Liver (tissue), 8 donors: ENCODE measurements at regions not wholly inside any gene's neighbourhood (a gene's known extent, or its start where the extent isn't known, plus 50 kb on each side); places are given as distances from the start of the nearest gene placed in this dataset.

Experiments used
- DNase-seq: peaks from one replicate; pipeline ENCODE4 v3.0.0-alpha.2; 2017; ENCODE audit warnings: low spot score
- H3K27ac ChIP-seq, 2 donors: one replicate each; pipeline ENCODE4 v1.7.0; 2013; ENCODE audit warnings: inconsistent platforms in 2 of 2, low read length in 2 of 2, control low read depth in 1 of 2, low read depth in 1 of 2, mild to moderate bottlenecking in 1 of 2
- H3K27me3 ChIP-seq, 4 donors: one replicate each; pipeline versions ENCODE4 v1.6.1 to v1.7.0; 2013; ENCODE audit warnings: low read length in 3 of 4, inconsistent platforms in 1 of 4, mild to moderate bottlenecking in 1 of 4, moderate library complexity in 1 of 4; ENCODE audit not compliant: control insufficient read depth in 4 of 4, insufficient read depth in 4 of 4
- H3K36me3 ChIP-seq, 4 donors: one replicate each; pipeline versions ENCODE4 v1.6.1 to v1.7.0; 2013; ENCODE audit warnings: low read length in 3 of 4, mild to moderate bottlenecking in 3 of 4, low read depth in 1 of 4, moderate library complexity in 1 of 4; ENCODE audit not compliant: control insufficient read depth in 4 of 4, insufficient read depth in 3 of 4
- H3K4me1 ChIP-seq, 4 donors: one replicate each; pipeline versions ENCODE4 v1.6.1 to v1.7.0; 2013; ENCODE audit warnings: low read length in 3 of 4, mild to moderate bottlenecking in 3 of 4, moderate library complexity in 1 of 4; ENCODE audit not compliant: control insufficient read depth in 4 of 4, insufficient read depth in 4 of 4
- H3K4me3 ChIP-seq, 3 donors: one replicate each; pipeline versions ENCODE4 v1.6.1 to v1.7.0; 2013; ENCODE audit warnings: low read length in 3 of 3, control low read depth in 1 of 3, low read depth in 1 of 3, mild to moderate bottlenecking in 1 of 3
- H3K9ac ChIP-seq, 2 donors: one replicate each; pipeline ENCODE4 v1.7.0; 2013; ENCODE audit warnings: low read length in 2 of 2, mild to moderate bottlenecking in 2 of 2, moderate library complexity in 2 of 2, control low read depth in 1 of 2, low read depth in 1 of 2
- H3K9me3 ChIP-seq, 4 donors: one replicate each; pipeline versions ENCODE4 v1.6.1 to v1.7.0; 2013; ENCODE audit warnings: low read length in 3 of 4; ENCODE audit not compliant: control insufficient read depth in 4 of 4
- EGR1 ChIP-seq, 2 donors: IDR thresholded peaks; 2 replicates each; pipeline ENCODE4 v1.6.1; 2016 to 2018; ENCODE audit warnings: antibody characterized with exemption in 2 of 2, low read depth in 2 of 2
- FOXA1 ChIP-seq: IDR thresholded peaks from 2 replicates; pipeline ENCODE4 v1.6.1; 2016; ENCODE audit warnings: antibody characterized with exemption
- FOXA2 ChIP-seq: IDR thresholded peaks from 2 replicates; pipeline ENCODE4 v1.6.1; 2016; ENCODE audit warnings: antibody characterized with exemption
- GABPA ChIP-seq, 2 donors: IDR thresholded peaks in 1 of 2; conservative IDR thresholded peaks in 1 of 2; 2 replicates each; pipeline ENCODE4 v1.6.1; 2016; ENCODE audit warnings: antibody characterized with exemption in 2 of 2, mild to moderate bottlenecking in 1 of 2, moderate library complexity in 1 of 2
- HNF4A ChIP-seq, 2 donors: conservative IDR thresholded peaks; 2 replicates each; pipeline ENCODE4 v1.6.1; 2016; ENCODE audit warnings: antibody characterized with exemption in 2 of 2, mild to moderate bottlenecking in 2 of 2
- HNF4G ChIP-seq: IDR thresholded peaks from 2 replicates; pipeline ENCODE4 v1.6.1; 2016; ENCODE audit warnings: antibody characterized with exemption
- JUND ChIP-seq, 2 donors: IDR thresholded peaks; 2 replicates each; pipeline ENCODE4 v1.6.1; 2016; ENCODE audit warnings: antibody characterized with exemption in 2 of 2
- NR2F2 ChIP-seq: IDR thresholded peaks from 2 replicates; pipeline ENCODE4 v1.6.1; 2016; ENCODE audit warnings: antibody characterized with exemption
- RAD21 ChIP-seq, 2 donors: IDR thresholded peaks; 2 replicates each; pipeline ENCODE4 v1.6.1; 2016; ENCODE audit warnings: antibody characterized with exemption in 2 of 2, mild to moderate bottlenecking in 2 of 2
- RXRA ChIP-seq, 2 donors: IDR thresholded peaks; 2 replicates each; pipeline ENCODE4 v1.6.1; 2017 to 2018; ENCODE audit warnings: antibody characterized with exemption in 2 of 2, mild to moderate bottlenecking in 1 of 2
- SP1 ChIP-seq: IDR thresholded peaks from 2 replicates; pipeline ENCODE4 v1.6.1; 2018; ENCODE audit warnings: antibody characterized with exemption, mild to moderate bottlenecking
- TAF1 ChIP-seq: conservative IDR thresholded peaks from 2 replicates; pipeline ENCODE4 v1.6.1; 2016; ENCODE audit warnings: antibody characterized with exemption, mild to moderate bottlenecking
- YY1 ChIP-seq: IDR thresholded peaks from 2 replicates; pipeline ENCODE4 v1.6.1; 2016; ENCODE audit warnings: antibody characterized with exemption, mild to moderate bottlenecking
- WGBS: extraction: QIAGEN DNeasy Blood & Tissue Kit; methylation state at CpG from one replicate; pipeline ENCODE4 v1.1.7; 2013; 5-methylcytosine and 5-hydroxymethylcytosine counted together
- TF ChIP-seq, protein P1 (sequence below): IDR thresholded peaks from 2 replicates; pipeline ENCODE4 v1.6.1; 2016; ENCODE audit warnings: antibody characterized with exemption, mild to moderate bottlenecking
- TF ChIP-seq, protein P2 (sequence below): IDR thresholded peaks from 2 replicates; pipeline ENCODE4 v1.6.1; 2016; ENCODE audit warnings: antibody characterized with exemption
- TF ChIP-seq, protein P3 (sequence below): fragments of 150-350 bp; IDR thresholded peaks from 2 replicates; pipeline ENCODE4 v1.5.1; 2017; ENCODE audit warnings: improper control_type of control experiment, low read depth, low read length; ENCODE audit not compliant: missing input control
- TF ChIP-seq, protein P4 (sequence below): IDR thresholded peaks from 2 replicates; pipeline ENCODE4 v1.6.1; 2016; ENCODE audit warnings: antibody characterized with exemption
- donor health status: healthy.
- donor health status: healthy.
- donor health status: healthy.
- donor health status: healthy.
- donor health status: healthy.

DNA sequence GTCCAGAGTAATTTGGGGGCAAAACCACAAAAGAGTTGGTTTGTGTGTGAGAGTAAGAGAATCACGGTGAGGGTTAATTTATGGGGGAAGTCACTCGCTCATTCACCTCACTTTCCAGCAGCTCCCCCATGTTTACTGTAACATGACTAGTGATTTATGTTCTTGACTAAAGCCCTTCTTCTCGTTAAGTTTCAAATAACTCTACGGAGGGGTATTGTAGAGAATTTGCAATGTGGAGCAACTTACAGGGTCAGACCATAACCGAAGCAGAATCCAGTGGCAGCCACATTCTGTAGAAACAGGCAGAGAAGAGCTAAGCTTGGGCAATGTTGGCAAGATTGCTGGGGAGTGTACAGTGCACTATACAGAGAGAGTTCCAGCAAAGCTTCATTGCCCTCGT, 760.6 kb downstream of the IRX1 start:
- Histone ChIP-seq H3K4me3 (no peak overlapping the region), H3K9ac (no peak overlapping the region), H3K9me3 (no peaks in the 10 kb centered on the region), H3K27ac (no peak overlapping the region), H3K4me1 (no peaks in the 10 kb centered on the region), H3K36me3 (no peaks in the 10 kb centered on the region), H3K27me3 (no peaks in the 10 kb centered on the region)
- no peak for DNase-seq
- TF ChIP-seq TAF1 (no peak), HNF4G (no peak), EGR1 (IDR thresholded peaks at IDR 0.05; ENCODE audit: low read depth in 2 of 2) (no peak), GABPA (IDR thresholded peaks at IDR 0.05 in 1 of 2, conservative IDR thresholded peaks at IDR 0.05 in 1 of 2) (no peak), RAD21 (IDR thresholded peaks at IDR 0.05) (no peak), NR2F2 (no peak), FOXA1 (no peak), HNF4A (conservative IDR thresholded peaks at IDR 0.05) (no peak), JUND (IDR thresholded peaks at IDR 0.05) (no peak), YY1 (no peak), FOXA2 (no peak)
- TF ChIP-seq, protein P1, sequence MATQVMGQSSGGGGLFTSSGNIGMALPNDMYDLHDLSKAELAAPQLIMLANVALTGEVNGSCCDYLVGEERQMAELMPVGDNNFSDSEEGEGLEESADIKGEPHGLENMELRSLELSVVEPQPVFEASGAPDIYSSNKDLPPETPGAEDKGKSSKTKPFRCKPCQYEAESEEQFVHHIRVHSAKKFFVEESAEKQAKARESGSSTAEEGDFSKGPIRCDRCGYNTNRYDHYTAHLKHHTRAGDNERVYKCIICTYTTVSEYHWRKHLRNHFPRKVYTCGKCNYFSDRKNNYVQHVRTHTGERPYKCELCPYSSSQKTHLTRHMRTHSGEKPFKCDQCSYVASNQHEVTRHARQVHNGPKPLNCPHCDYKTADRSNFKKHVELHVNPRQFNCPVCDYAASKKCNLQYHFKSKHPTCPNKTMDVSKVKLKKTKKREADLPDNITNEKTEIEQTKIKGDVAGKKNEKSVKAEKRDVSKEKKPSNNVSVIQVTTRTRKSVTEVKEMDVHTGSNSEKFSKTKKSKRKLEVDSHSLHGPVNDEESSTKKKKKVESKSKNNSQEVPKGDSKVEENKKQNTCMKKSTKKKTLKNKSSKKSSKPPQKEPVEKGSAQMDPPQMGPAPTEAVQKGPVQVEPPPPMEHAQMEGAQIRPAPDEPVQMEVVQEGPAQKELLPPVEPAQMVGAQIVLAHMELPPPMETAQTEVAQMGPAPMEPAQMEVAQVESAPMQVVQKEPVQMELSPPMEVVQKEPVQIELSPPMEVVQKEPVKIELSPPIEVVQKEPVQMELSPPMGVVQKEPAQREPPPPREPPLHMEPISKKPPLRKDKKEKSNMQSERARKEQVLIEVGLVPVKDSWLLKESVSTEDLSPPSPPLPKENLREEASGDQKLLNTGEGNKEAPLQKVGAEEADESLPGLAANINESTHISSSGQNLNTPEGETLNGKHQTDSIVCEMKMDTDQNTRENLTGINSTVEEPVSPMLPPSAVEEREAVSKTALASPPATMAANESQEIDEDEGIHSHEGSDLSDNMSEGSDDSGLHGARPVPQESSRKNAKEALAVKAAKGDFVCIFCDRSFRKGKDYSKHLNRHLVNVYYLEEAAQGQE: no peak
- TF ChIP-seq, protein P2, sequence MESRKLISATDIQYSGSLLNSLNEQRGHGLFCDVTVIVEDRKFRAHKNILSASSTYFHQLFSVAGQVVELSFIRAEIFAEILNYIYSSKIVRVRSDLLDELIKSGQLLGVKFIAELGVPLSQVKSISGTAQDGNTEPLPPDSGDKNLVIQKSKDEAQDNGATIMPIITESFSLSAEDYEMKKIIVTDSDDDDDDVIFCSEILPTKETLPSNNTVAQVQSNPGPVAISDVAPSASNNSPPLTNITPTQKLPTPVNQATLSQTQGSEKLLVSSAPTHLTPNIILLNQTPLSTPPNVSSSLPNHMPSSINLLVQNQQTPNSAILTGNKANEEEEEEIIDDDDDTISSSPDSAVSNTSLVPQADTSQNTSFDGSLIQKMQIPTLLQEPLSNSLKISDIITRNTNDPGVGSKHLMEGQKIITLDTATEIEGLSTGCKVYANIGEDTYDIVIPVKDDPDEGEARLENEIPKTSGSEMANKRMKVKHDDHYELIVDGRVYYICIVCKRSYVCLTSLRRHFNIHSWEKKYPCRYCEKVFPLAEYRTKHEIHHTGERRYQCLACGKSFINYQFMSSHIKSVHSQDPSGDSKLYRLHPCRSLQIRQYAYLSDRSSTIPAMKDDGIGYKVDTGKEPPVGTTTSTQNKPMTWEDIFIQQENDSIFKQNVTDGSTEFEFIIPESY: no peak
- TF ChIP-seq, protein P3, sequence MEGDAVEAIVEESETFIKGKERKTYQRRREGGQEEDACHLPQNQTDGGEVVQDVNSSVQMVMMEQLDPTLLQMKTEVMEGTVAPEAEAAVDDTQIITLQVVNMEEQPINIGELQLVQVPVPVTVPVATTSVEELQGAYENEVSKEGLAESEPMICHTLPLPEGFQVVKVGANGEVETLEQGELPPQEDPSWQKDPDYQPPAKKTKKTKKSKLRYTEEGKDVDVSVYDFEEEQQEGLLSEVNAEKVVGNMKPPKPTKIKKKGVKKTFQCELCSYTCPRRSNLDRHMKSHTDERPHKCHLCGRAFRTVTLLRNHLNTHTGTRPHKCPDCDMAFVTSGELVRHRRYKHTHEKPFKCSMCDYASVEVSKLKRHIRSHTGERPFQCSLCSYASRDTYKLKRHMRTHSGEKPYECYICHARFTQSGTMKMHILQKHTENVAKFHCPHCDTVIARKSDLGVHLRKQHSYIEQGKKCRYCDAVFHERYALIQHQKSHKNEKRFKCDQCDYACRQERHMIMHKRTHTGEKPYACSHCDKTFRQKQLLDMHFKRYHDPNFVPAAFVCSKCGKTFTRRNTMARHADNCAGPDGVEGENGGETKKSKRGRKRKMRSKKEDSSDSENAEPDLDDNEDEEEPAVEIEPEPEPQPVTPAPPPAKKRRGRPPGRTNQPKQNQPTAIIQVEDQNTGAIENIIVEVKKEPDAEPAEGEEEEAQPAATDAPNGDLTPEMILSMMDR: no peak
- 72% methylated on average over 6 of the region's 6 CpGs for WGBS

DNA sequence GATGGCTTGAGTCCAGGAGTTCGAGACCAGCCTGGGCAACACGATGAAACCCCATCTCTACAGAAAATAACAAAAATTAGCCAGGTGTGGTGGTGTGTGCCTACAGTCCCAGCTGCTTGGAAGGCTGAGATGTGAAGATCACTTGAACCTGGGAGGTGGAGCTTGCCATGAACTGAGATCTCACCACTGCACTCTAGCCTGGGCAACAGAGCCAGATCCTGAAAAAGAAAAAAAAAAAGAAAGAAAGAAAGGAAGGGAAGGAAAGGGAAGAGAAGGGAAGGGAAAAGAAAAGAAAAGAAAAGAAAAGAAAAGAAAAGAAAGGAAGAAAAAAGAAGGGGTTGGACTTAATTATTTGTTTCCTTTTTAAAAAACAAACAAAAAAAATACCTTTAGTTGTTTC, 764.2 kb downstream of the IRX1 start:
- Histone ChIP-seq H3K4me1 (no peaks in the 10 kb centered on the region), H3K4me3 (no peak overlapping the region), H3K27me3 (no peaks in the 10 kb centered on the region), H3K27ac (no peak overlapping the region), H3K36me3 (no peaks in the 10 kb centered on the region), H3K9ac (no peak overlapping the region), H3K9me3 (no peaks in the 10 kb centered on the region)
- DNase-seq: no peak
- WGBS: 73% methylated on average over 2 of the region's 2 CpGs
- TF ChIP-seq HNF4A (conservative IDR thresholded peaks at IDR 0.05) (no peak), SP1 (no peak), YY1 (no peak), FOXA2 (no peak), TAF1 (no peak), FOXA1 (no peak), EGR1 (IDR thresholded peaks at IDR 0.05; ENCODE audit: low read depth in 2 of 2) (no peak), NR2F2 (no peak), RXRA (IDR thresholded peaks at IDR 0.05) (no peak)
- TF ChIP-seq, protein P3: no peak
- TF ChIP-seq, protein P4, sequence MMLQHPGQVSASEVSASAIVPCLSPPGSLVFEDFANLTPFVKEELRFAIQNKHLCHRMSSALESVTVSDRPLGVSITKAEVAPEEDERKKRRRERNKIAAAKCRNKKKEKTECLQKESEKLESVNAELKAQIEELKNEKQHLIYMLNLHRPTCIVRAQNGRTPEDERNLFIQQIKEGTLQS: no peak
- TF ChIP-seq, protein P1: no peak
